H9 (cell line): ENCODE measurements at regions not wholly inside any gene's neighbourhood (a gene's known extent, or its start where the extent isn't known, plus 50 kb on each side); places are given as distances from the start of the nearest gene placed in this dataset.
A peak's percentile ranks its signal among the peaks of the same experiment; 100 is the strongest.

Experiments used
- DNase-seq: peaks from one replicate; pipeline ENCODE4 v3.0.0-alpha.2; 2017
- H2AFZ ChIP-seq: one replicate; pipeline ENCODE4 v1.6.1; 2013; ENCODE audit warnings: mild to moderate bottlenecking, low read length, control low read depth, moderate library complexity
- H2AK5ac ChIP-seq: 2 replicates; pipeline ENCODE4 v1.6.1; 2013; ENCODE audit warnings: low read length, control low read depth, mixed read lengths; ENCODE audit not compliant: insufficient read length
- H2BK120ac ChIP-seq: one replicate; pipeline ENCODE4 v1.6.1; 2013; ENCODE audit warnings: low read depth, mild to moderate bottlenecking, low read length, control low read depth, inconsistent platforms; ENCODE audit not compliant: poor library complexity, severe bottlenecking
- H2BK12ac ChIP-seq: 2 replicates; pipeline ENCODE4 v1.6.1; 2013; ENCODE audit warnings: low read length, control low read depth, mixed read lengths, low read depth; ENCODE audit not compliant: insufficient read length
- H2BK15ac ChIP-seq: 2 replicates; pipeline ENCODE4 v1.6.1; 2013; ENCODE audit warnings: low read depth, low read length, control low read depth
- H2BK20ac ChIP-seq: one replicate; pipeline ENCODE4 v1.6.1; 2013; ENCODE audit warnings: low read depth, mild to moderate bottlenecking, low read length, control low read depth, inconsistent platforms; ENCODE audit not compliant: poor library complexity, severe bottlenecking
- H2BK5ac ChIP-seq: 2 replicates; pipeline ENCODE4 v1.6.1; 2013; ENCODE audit warnings: low read length, control low read depth, mixed read lengths; ENCODE audit not compliant: insufficient read length
- H3K14ac ChIP-seq: 2 replicates; pipeline ENCODE4 v1.6.1; 2013; ENCODE audit warnings: low read length, control low read depth; ENCODE audit not compliant: insufficient read depth
- H3K18ac ChIP-seq: 2 replicates; pipeline ENCODE4 v1.6.1; 2013; ENCODE audit warnings: low read depth, mild to moderate bottlenecking, mixed read lengths, low read length, control low read depth; ENCODE audit not compliant: insufficient read length
- H3K23ac ChIP-seq: 2 replicates; pipeline ENCODE4 v1.6.1; 2013; ENCODE audit warnings: low read length, control low read depth, mixed read lengths, low read depth; ENCODE audit not compliant: insufficient read length
- H3K23me2 ChIP-seq: 2 replicates; pipeline ENCODE4 v1.6.1; 2013; ENCODE audit warnings: low read depth, mild to moderate bottlenecking, mixed read lengths, low read length, control low read depth; ENCODE audit not compliant: insufficient read length, poor library complexity, severe bottlenecking
- H3K27ac ChIP-seq: 2 replicates; pipeline ENCODE4 v1.5.1; 2013; ENCODE audit warnings: low read length, control low read depth, mixed read lengths, low read depth; ENCODE audit not compliant: insufficient read length
- H3K27me3 ChIP-seq: 2 replicates; pipeline ENCODE4 v1.6.1; 2013; ENCODE audit warnings: low read length, control low read depth, inconsistent platforms; ENCODE audit not compliant: insufficient read depth
- H3K4ac ChIP-seq: 2 replicates; pipeline ENCODE4 v1.6.1; 2013; ENCODE audit warnings: low read depth, mild to moderate bottlenecking, control low read depth, inconsistent platforms, low read length, moderate library complexity
- H3K4me1 ChIP-seq: 2 replicates; pipeline ENCODE4 v1.6.1; 2013; ENCODE audit warnings: low read length, control low read depth, inconsistent platforms; ENCODE audit not compliant: insufficient read depth
- H3K4me2 ChIP-seq: 2 replicates; pipeline ENCODE4 v1.6.1; 2013; ENCODE audit warnings: low read length, control low read depth, mixed read lengths; ENCODE audit not compliant: insufficient read length, insufficient read depth
- H3K56ac ChIP-seq: 2 replicates; pipeline ENCODE4 v1.6.1; 2013; ENCODE audit warnings: low read depth, mild to moderate bottlenecking, mixed read lengths, low read length, control low read depth; ENCODE audit not compliant: insufficient read length
- H3K79me1 ChIP-seq: 2 replicates; pipeline ENCODE4 v1.6.1; 2013; ENCODE audit warnings: low read depth, mild to moderate bottlenecking, moderate library complexity, low read length, control low read depth, inconsistent platforms; ENCODE audit not compliant: insufficient read depth, poor library complexity, severe bottlenecking
- H3K79me2 ChIP-seq: 2 replicates; pipeline ENCODE4 v1.6.1; 2013; ENCODE audit warnings: low read length, control low read depth, inconsistent platforms; ENCODE audit not compliant: insufficient read depth
- H3K9ac ChIP-seq: 2 replicates; pipeline ENCODE4 v1.6.1; 2013; ENCODE audit warnings: low read length, control low read depth, mixed read lengths; ENCODE audit not compliant: insufficient read length; ENCODE audit errors: extremely low read depth
- H3K9me3 ChIP-seq: one replicate; pipeline ENCODE4 v1.6.1; 2013; ENCODE audit warnings: low read depth, low read length, inconsistent platforms; ENCODE audit not compliant: control insufficient read depth
- H3T11ph ChIP-seq: one replicate; pipeline ENCODE4 v1.6.1; 2013; ENCODE audit warnings: mild to moderate bottlenecking, low read length, control low read depth, inconsistent platforms
- H4K20me1 ChIP-seq: one replicate; pipeline ENCODE4 v1.6.1; 2013; ENCODE audit not compliant: control insufficient read depth, insufficient read length, insufficient read depth
- H4K5ac ChIP-seq: 2 replicates; pipeline ENCODE4 v1.6.1; 2013; ENCODE audit warnings: low read depth, mild to moderate bottlenecking, mixed read lengths, low read length, control low read depth; ENCODE audit not compliant: insufficient read length
- H4K8ac ChIP-seq: replicated peaks from 2 replicates; pipeline ENCODE4 v1.6.1; 2013; ENCODE audit warnings: low read length, control low read depth, mixed read lengths, low read depth; ENCODE audit not compliant: insufficient read length
- H4K91ac ChIP-seq: 2 replicates; pipeline ENCODE4 v1.6.1; 2013; ENCODE audit warnings: low read depth, mild to moderate bottlenecking, moderate library complexity, mixed read lengths, low read length, control low read depth; ENCODE audit not compliant: insufficient read length
- H3K27ac Mint-ChIP-seq, 3 experiments: 2 replicates in 2 of 3; 3 replicates in 1 of 3; pipeline ENCODE4 v1.8.0; 2020 to 2021; ENCODE audit warnings: mixed read lengths in 3 of 3, mild to moderate bottlenecking in 1 of 3, moderate library complexity in 1 of 3
- H3K27me3 Mint-ChIP-seq: 2 replicates; pipeline ENCODE4 v1.8.0; 2021; ENCODE audit warnings: low read depth, mild to moderate bottlenecking, moderate library complexity, mixed read lengths
- H3K36me3 Mint-ChIP-seq, 3 experiments: 2 replicates in 2 of 3; 3 replicates in 1 of 3; pipeline ENCODE4 v1.8.0; 2020 to 2021; ENCODE audit warnings: low read depth in 3 of 3, mixed read lengths in 3 of 3; ENCODE audit not compliant: insufficient read depth in 1 of 3
- H3K4me1 Mint-ChIP-seq, 2 experiments: 2 replicates each; pipeline ENCODE4 v1.8.0; 2020; ENCODE audit warnings: mixed read lengths in 2 of 2
- H3K4me3 Mint-ChIP-seq, 2 experiments: 2 replicates in 1 of 2; 3 replicates in 1 of 2; pipeline ENCODE4 v1.8.0; 2020 to 2021; ENCODE audit warnings: mild to moderate bottlenecking in 2 of 2, mixed read lengths in 2 of 2, moderate library complexity in 1 of 2
- H3K9me3 Mint-ChIP-seq, 2 experiments: 2 replicates in 1 of 2; 3 replicates in 1 of 2; pipeline ENCODE4 v1.8.0; 2020; ENCODE audit warnings: mild to moderate bottlenecking in 2 of 2, mixed read lengths in 2 of 2, moderate library complexity in 1 of 2
- CTCF ChIP-seq: fragments of 200-600 bp; sonication (generic); conservative IDR thresholded peaks from 3 replicates; pipeline ENCODE4 v1.8.0; 2021; ENCODE audit warnings: antibody characterized with exemption, mild to moderate bottlenecking
- WGBS: extraction: QIAGEN DNeasy Blood & Tissue Kit; methylation state at CpG from one replicate; pipeline ENCODE4 v1.1.7; 2013; ENCODE audit warnings: missing lambda C conversion rate, low lambda C conversion rate, mixed read lengths; ENCODE audit not compliant: insufficient read length; ENCODE audit errors: extremely low coverage; 5-methylcytosine and 5-hydroxymethylcytosine counted together

- Histone ChIP-seq H3K14ac (no peak overlapping the region), H3K9ac (no peak overlapping the region)
- no peak overlapping the region for H3K4me3 Mint-ChIP-seq
Observed at GRCh38 chr11:22920939-22921565, 60.8 kb upstream of the CCDC179 start.

More at GRCh38 chr11:22920939-22921565, 60.8 kb upstream of the CCDC179 start:
- peak; percentile 80 for TF ChIP-seq CTCF
- H3K4ac ChIP-seq: no peak overlapping the region
- H3K4me2 ChIP-seq: no peak overlapping the region
- no peaks in the 10 kb centered on the region for H3K27me3 ChIP-seq
- H4K8ac ChIP-seq: no peak overlapping the region
- H2BK120ac ChIP-seq: no peak overlapping the region
- no peaks in the 10 kb centered on the region for H3K79me1 ChIP-seq
- H3K27ac Mint-ChIP-seq: 0 out of 7 replicates have a peak overlapping the region, but pooled peaks of 1 of the 3 experiments have one; percentile 36
- H2AK5ac ChIP-seq: no peak overlapping the region
- H3K27ac ChIP-seq: no peak overlapping the region
- no CpG with 5 or more reads among the region's 5 CpGs for WGBS
- H2BK12ac ChIP-seq: no peak overlapping the region
- H3K79me2 ChIP-seq: no peaks in the 10 kb centered on the region
- H3K9me3 Mint-ChIP-seq: no peaks in the 10 kb centered on the region
- no peaks in the 10 kb centered on the region for H3K23me2 ChIP-seq
- H3K23ac ChIP-seq: no peak overlapping the region
- H3K36me3 Mint-ChIP-seq: no peaks in the 10 kb centered on the region
- DNase-seq: peak; percentile 51
- H3K9me3 ChIP-seq: no peaks in the 10 kb centered on the region
- no peak overlapping the region for H4K91ac ChIP-seq
- no peak overlapping the region for H2AFZ ChIP-seq
- H3K4me1 Mint-ChIP-seq: peaks cover 10 to 15% of the 10 kb centered on the region in 2 experiments
- H3K18ac ChIP-seq: no peak overlapping the region
- H4K20me1 ChIP-seq: no peaks in the 10 kb centered on the region
- no peak overlapping the region for H3K56ac ChIP-seq
- no peak overlapping the region for H2BK15ac ChIP-seq
- no peaks in the 10 kb centered on the region for H3K27me3 Mint-ChIP-seq
- no peak overlapping the region for H4K5ac ChIP-seq
- no peak overlapping the region for H3T11ph ChIP-seq
- H2BK5ac ChIP-seq: no peak overlapping the region
- H2BK20ac ChIP-seq: no peak overlapping the region
- no peaks in the 10 kb centered on the region; the same call in 1 of the 2 replicates for H3K4me1 ChIP-seq
